GM19240 (cell line): ENCODE measurements at regions not wholly inside any gene's neighbourhood (a gene's known extent, or its start where the extent isn't known, plus 50 kb on each side); places are given as distances from the start of the nearest gene placed in this dataset.

Experiments used
- DNase-seq: peaks from one replicate; pipeline ENCODE4 v3.0.0; 2011; ENCODE audit warnings: low spot score; ENCODE audit not compliant: insufficient read length

DNA sequence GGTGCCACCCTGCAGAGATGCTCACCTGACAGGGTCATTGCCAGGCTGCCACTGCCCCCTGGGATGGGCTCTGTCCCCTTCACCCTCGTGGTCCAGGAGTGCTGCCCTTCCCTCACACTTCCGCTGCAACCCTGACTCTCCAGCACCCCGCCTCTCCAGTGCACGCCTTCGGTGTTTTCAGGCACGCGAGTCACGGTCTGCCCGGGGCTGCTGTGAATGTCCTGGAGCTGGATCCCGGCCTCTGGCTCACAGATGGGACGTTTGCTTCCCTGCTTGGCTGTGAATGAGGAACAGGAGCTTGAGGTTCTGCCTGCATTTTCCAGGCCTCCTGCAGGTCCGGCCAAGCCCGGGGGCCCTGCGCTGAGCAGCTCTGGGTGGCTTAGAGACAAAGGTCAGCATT, 343.4 kb downstream of the SMOC2 start:
- no peak for DNase-seq

DNA sequence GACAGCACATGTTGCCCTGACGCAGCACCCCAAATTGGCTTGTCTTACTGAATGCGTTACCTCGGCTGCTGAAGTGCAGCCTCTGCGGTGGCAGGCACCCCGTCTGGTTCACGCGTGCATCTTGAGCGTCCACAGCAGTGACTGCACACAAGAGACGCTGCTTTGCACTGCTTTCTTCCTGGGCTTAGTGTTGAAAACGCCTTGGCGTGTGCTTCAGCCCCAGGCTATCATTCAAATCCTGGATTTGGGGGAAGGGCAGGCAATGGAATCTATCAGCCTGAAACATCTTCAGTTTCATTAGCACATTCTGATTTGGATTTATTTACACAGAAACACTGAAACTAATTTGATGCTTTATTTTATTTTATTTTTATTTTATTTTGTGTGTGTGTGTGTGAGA, 342.7 kb downstream of the SMOC2 start:
- no peak for DNase-seq

DNA sequence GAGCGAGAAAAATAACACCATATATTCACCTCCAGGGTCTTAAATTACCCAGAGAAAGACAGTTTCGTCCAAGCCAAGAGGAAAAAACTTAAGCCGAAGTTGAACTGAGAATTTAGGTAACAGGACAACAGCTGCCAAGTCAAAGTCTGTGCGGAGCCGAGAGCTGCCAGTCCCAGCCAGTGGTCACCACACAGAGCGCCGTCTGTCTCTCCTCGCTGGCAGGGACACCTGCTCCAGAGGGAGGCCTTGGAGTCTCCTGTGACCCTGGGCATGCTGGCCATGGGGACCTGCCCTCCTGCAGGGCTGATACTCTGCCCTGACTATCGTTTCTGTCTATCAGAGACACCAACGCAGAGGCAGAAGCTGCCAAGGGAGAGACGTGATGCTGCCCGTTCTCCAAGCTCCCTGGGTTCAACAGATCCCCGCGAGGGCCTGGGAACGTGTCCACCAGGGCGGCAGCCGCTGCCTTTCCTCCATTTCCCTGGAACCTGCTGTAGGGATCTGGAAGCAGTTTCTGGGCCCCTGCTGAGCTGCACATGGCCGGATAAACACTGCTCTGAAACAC, 341.3 kb downstream of the SMOC2 start:
- no peak for DNase-seq

DNA sequence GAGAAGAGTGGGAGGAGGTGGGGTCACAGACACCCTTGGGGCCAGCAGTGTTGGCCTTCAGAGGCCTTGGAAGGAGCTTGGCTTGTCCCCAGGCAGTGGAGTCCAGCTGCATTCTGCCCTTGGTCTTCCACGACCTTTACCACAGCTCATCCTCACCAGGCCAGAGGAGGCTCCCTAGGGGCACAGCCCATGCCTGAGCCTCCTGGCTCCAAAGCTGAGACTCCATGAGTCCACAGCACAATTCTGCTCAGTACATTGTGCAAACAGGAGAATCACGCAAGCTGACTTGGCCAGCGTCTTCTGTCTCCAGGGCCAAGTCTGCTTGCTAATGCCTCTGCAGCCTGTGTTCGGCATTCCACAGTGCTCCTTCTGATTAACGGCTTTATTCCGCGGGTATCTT, 337.2 kb downstream of the SMOC2 start:
- DNase-seq: no peak

- DNase-seq: no peak
Observed at GRCh38 chr6:168774381-168774780, 333.4 kb downstream of the SMOC2 start.

GRCh38 chr6:168773788-168774187, 332.8 kb downstream of the SMOC2 start:
- DNase-seq: no peak

GRCh38 chr6:168765752-168766151, 324.8 kb downstream of the SMOC2 start:
- no peak for DNase-seq

DNA sequence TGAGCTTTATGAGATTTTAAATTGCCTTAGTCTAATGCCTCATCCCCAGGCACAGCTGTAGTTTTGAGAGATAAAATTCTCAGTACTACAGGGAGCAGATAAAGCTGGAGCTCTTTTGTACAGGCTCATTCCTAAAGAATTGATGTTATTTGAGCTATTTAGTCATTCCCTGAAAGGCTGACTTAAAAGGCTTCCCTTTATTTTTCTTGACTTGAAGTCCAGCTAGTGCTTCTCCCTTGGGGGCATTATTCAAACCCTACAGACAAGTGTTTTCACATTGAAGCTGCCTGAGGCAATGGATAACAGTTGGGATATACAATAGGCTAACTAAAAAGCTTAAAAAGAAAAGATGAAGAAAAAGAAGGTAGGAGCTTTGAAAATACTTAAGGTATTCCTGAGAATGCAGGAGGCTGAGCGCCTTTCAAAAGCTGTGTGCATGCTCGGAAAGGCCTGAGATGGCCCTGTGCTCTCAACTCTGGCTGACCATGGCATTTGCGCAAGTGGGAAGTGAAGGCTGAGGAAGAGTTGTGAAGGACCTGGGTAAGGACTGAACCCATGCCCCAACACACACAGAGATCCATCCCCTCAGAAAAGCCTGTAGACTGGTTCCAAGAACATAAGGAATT, 315.1 kb downstream of the SMOC2 start:
- no peak for DNase-seq

DNA sequence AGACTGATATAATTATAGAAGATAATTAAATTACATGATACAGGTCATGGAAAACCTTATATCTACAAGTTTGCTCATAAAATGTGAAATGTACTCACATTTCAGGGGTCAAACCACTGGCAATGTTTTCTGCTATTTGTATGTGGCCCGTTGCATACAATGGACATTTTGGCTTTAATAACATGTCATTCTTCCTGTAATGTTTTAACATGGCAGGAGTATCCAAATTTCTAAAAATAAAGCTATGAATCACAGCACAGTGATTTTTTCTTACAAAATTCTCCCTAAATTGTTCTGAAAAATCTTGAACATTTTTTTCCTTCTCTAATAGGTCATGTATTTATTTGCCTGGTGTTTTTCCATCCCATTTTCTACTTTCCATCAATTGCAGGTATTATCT, 305.7 kb downstream of the SMOC2 start:
- DNase-seq: no peak

GRCh38 chr6:168746013-168746412, 305.0 kb downstream of the SMOC2 start:
- DNase-seq: no peak

- no peak for DNase-seq
Observed at GRCh38 chr6:168744861-168745260, 303.9 kb downstream of the SMOC2 start.

DNA sequence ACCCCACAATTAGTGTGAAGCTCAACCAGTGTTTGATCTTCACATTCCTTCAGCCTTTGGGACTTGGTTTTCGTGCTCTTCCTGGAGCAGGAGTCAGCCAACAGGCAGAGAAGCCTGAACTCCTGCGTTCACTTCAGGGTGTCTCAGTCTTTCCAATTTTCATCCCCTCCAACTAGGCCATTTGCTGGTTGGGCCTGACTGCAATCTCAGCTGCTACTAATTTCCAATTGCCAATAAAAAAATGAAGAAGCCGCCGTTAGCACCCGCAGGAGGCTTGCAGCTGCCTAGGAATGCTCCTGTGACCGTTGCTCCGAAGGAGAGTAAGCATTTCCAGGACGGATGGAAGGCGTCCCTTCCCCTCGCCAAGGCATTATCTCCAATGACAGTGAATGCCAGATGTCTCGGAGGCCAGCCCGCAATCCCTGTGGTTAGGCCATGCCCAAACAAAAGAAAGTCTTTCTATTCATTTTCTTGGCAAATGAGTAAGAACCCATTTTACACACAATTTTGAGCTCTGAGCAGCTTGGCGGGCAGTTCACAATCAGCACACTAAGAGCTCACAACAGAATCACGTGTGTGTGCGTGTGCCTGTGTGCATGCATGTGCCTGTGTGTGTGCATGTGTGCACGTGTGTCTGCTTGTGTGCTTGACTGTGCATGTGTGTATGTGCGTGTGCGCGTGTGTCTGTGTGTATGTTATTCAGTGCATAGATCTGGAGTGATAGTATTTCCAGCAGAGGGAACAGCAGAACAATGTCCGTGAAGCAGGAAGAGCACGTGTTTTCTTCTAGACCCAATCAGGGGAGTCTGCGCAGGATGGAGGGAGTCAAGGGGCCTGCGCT, 301.2 kb downstream of the SMOC2 start:
- no peak for DNase-seq

- DNase-seq: no peak
Observed at GRCh38 chr6:168741305-168741704, 300.3 kb downstream of the SMOC2 start.

DNA sequence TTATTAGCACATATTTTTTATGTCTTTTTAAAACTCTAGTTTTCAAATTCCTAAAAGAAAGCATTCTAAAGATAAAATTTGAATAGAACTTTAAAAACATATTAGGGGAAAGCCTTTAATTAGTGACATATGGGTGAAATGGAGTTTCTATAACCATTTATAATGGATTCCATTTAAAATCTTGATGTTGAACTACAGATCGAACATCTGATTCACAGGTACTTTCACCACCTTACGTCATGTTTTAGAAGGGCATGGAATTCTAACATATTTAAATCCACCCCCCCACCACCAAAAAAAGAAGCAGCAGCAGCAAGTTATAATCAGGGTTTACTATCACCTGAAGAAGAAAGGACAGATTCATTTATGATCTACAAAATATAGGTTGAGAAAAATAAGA, 298.4 kb downstream of the SMOC2 start:
- no peak for DNase-seq

DNA sequence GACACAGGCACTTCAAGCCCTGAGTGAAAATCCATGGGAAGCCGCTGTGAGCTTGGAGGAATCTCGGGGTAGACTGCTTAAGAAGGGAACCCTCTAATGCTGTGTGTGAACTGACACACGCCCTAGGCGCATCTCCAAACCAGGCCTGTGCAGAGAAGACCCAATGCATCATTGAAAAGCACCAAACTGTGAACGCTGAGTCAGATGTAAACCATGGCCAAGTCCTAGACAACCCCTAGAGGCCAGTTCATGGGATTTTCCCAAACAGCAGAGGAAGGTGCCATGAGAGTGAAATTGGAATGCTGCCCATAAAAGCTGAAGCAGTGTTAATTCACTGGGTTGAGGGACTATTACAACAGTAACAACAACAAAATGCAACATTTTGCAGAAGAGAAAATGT, 296.5 kb downstream of the SMOC2 start:
- DNase-seq: no peak

DNA sequence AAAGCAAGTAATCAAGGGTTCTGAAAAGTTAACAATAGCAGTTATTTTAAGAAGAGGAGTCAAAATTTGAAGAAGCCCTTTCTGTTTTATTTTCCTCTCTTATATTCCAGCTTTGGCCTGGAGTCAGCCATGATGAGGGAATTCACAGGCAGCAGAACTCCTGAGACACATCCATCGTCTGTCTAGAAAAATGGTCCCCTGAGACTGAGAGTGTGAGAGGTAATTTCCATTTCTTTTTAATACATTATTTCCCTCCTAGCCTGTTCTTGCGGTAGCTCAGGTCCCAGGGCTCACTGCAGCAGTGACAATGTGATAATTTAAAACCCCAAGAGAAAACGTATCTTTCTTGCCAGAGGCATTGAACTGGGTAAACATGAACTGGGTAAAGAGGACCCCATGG, 296.0 kb downstream of the SMOC2 start:
- no peak for DNase-seq

- DNase-seq: no peak
Observed at GRCh38 chr6:168736039-168736438, 295.1 kb downstream of the SMOC2 start.

DNA sequence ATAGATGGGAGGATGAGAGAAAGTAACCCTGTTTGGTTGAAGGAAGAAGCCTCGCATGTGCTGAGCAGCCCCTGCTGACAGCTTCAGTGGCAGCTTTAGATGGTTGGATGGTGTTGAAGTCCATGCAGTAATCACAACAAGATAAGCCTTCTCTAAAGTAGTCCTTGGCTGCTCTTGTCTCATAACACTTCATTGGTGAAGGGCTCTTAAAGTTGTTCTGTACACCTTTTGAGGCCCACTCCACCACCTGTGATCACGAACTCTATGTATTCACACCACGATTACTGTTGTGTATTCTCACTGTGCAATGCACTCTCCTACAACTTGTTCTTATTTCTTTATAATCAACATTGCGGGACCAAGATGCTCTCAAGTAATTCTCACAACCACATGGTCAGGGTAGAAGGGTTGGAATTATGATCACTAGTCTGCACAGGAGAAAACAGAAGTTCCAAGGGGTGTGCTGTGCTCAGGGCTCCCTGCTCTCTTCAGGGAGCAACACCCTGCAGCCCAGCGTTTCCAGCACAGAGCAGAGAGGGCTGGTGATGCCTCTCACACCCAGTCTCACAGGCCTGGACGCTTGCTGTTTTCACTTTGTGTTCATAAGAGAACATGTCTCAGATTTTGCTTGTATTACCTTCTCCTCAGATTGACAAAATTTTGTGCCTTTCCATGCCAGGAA, 294.4 kb downstream of the SMOC2 start:
- no peak for DNase-seq

DNA sequence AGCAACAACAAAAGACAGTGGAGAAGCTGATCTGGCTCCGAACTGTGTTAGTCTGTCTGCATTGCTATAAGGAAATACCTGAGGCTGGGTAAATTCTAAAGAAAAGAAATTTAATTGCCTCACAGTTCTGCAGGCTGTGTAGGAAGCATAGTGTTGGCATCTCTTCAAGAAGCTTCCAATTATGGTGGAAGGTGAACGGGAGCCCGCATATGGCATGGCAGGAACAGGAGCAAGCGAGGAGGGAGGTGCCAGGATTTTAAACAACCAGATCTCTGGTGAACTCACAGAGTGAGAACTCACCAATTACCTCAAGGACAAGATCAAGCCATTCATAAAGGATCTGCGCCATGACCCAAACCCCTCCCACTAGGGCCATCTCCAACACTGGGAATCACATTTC, 293.5 kb downstream of the SMOC2 start:
- DNase-seq: no peak

DNA sequence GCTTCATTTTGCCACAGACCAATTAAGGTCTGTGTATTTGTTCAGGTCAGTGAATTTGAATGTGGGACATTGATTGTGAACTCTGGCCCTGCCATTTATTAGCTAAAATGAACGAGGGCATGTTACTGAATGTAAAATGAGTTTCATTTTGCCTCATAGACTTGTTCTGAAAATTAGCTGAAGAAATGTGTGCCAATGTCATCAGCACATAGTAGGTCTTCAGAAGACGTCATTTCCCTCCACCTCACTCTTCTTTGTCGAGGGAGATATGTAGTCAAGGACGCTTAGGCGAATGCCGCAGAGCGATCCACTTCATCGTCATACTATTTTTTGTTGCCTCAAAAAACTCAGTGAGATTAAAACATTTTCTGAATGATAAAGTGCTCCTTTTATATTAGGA, 291.7 kb downstream of the SMOC2 start:
- no peak for DNase-seq

- no peak for DNase-seq
Observed at GRCh38 chr6:168730931-168731716, 290.1 kb downstream of the SMOC2 start.
